ENCODE measurements at regions not wholly inside any gene's neighbourhood (a gene's known extent, or its start where the extent isn't known, plus 50 kb on each side); places are given as distances from the start of the nearest gene placed in this dataset.
A peak's percentile ranks its signal among the peaks of the same experiment; 100 is the strongest.

DNA sequence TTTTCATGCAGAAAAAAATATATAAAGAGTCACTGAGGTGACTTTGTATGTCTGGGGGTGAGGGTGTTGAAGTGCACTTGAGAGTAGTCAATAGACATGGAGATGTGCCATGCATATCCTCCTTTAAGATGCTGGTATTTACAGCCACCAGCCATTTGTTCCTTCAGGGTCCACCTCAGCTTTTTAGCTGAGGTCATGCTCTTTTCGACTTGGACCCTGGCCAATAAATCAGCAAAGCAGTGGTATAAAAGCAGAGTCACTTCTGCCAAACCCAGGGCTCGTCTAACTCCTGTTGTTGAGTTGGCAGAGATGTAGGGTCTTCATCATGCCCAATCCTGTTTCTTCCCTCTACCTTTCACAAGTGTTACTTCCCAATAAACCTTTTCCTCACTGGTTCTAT lies 75.1 kb upstream of the OSTN start:
- Histone ChIP-seq H3K27me3 (ENCODE audit: insufficient read depth, low read length) (no peaks in the 10 kb centered on the region), H2AFZ (ENCODE audit: low read length, unreplicated experiment) (no peak overlapping the region), H3K27ac (ENCODE audit: low read depth, low read length) (no peak overlapping the region), H3K36me3 (ENCODE audit: insufficient read depth, low read length) (no peaks in the 10 kb centered on the region), H3K4me3 (ENCODE audit: low read depth, low read length) (no peak overlapping the region), H3K4me1 (ENCODE audit: control insufficient read depth, insufficient read depth, low read length, unreplicated experiment) (no peaks in the 10 kb centered on the region), H3K79me2 (ENCODE audit: control insufficient read depth, insufficient read depth, low read length, unreplicated experiment) (no peaks in the 10 kb centered on the region)

DNA sequence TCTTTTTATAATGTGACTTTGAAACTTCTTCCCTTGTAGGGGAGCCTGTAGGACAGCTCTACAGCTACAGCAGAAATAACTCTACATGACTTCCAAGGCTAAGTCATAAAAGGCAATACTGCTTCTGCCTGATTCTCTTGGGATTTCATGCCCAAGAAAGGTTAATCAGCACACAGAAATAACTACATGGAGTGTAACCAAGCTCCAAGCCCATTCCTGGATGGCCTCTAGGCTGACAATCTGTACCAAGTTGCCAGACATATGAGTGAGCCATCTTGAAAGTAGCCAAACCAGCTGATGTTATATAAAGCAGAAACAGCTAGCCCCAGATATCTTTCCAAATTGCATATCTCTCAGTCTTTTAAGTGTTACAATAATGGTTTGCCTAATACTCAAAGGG lies 75.8 kb upstream of the OSTN start:
- Histone ChIP-seq H3K36me3 (ENCODE audit: insufficient read depth, low read length) (no peaks in the 10 kb centered on the region), H3K4me1 (ENCODE audit: control insufficient read depth, insufficient read depth, low read length, unreplicated experiment) (no peaks in the 10 kb centered on the region), H2AFZ (ENCODE audit: low read length, unreplicated experiment) (no peak overlapping the region), H3K4me3 (ENCODE audit: low read depth, low read length) (no peak overlapping the region), H3K79me2 (ENCODE audit: control insufficient read depth, insufficient read depth, low read length, unreplicated experiment) (no peaks in the 10 kb centered on the region), H3K27ac (ENCODE audit: low read depth, low read length) (no peak overlapping the region), H3K27me3 (ENCODE audit: insufficient read depth, low read length) (no peaks in the 10 kb centered on the region)

DNA sequence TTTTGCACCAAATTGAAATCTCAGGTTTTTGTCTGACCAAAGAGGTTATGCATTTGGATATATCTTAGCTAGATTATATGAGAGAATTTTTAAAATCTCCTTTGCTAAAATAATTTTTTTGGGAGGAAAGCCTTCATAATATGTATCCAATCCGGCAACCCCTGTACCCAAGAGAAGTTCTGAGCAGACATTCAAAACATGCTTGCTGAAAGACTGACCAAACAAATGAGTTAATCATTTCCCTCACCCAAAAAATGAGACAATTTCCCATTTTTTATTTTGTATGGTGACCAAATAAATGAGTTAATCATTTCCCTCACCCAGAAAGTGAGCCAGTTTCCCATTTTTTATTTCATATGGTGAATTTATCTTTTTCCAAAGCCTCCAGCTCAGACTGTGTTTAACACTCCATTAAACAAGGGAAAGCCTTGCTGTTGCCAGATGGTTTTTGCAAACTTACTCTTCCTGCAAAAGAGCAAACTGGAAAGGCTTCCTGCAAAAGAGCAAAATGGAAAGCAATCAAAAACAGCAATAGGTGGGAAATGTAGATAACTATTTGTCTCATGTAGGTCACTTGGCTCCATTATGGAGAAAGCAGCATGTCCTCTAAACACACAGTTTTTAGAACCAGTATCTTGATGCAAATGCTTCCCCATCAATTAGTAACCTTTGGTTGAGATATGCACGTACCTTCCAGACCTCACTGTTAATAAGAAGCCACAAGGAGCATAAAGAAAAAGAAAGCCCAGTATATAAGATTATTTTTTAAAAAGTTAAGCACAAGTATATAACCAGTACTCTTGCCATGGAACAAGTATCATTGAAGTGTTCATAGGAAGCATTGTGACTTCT lies 78.4 kb upstream of the OSTN start:
- H3K36me3 ChIP-seq (ENCODE audit: insufficient read depth, low read length) = no peaks in the 10 kb centered on the region
- H3K4me3 ChIP-seq (ENCODE audit: low read depth, low read length) = no peak overlapping the region
- H3K79me2 ChIP-seq (ENCODE audit: control insufficient read depth, insufficient read depth, low read length, unreplicated experiment) = no peaks in the 10 kb centered on the region
- H3K4me1 ChIP-seq (ENCODE audit: control insufficient read depth, insufficient read depth, low read length, unreplicated experiment) = no peaks in the 10 kb centered on the region
- no peak overlapping the region for H2AFZ ChIP-seq (ENCODE audit: low read length, unreplicated experiment)
- no peak overlapping the region for H3K27ac ChIP-seq (ENCODE audit: low read depth, low read length)
- no peaks in the 10 kb centered on the region for H3K27me3 ChIP-seq (ENCODE audit: insufficient read depth, low read length)

DNA sequence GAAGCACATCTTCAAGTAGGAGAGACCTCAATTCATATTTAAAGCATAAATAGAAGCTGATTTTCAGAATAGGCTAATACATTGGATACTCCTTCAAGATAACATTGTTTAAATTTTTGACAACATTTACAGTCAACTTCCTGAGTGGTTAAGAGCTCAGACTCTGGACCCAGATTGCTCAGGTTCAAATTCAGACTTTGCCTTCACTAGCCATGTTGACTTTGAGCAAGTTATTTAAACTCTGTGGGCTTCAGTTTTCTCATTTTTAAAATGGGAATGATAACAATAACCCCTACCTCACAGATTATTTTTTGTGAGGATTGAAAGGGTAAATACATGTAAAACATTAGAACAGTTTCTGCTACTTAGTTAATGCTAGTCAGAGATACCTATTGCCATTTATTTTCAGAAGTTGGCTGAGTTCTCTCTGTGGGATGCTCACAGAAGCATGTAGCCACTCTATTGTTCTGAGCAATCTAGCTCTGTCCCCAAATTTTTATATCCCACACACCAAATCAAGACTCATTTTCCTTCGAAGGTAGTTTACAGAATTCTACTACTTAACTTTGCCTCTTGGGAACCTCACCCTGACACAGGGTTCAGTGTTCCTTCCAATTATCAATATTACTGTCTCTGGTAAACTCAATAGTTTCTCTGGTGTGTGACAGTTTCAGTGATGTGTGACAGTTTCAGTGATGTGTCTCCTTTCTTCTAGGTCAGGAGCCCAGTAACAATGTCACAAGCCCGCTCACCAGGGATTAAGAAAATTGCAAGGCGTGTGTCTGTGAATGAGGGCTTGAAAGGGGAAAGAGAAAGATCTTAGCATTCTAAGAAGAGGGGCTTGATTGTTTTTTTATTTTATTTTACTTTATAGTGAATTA lies 79.4 kb upstream of the OSTN start:
- Histone ChIP-seq H3K79me2 (ENCODE audit: control insufficient read depth, insufficient read depth, low read length, unreplicated experiment) (no peaks in the 10 kb centered on the region), H3K27ac (ENCODE audit: low read depth, low read length) (no peak overlapping the region), H3K36me3 (ENCODE audit: insufficient read depth, low read length) (no peaks in the 10 kb centered on the region), H2AFZ (ENCODE audit: low read length, unreplicated experiment) (no peak overlapping the region), H3K27me3 (ENCODE audit: insufficient read depth, low read length) (no peaks in the 10 kb centered on the region), H3K4me1 (ENCODE audit: control insufficient read depth, insufficient read depth, low read length, unreplicated experiment) (no peaks in the 10 kb centered on the region), H3K4me3 (ENCODE audit: low read depth, low read length) (no peak overlapping the region)

DNA sequence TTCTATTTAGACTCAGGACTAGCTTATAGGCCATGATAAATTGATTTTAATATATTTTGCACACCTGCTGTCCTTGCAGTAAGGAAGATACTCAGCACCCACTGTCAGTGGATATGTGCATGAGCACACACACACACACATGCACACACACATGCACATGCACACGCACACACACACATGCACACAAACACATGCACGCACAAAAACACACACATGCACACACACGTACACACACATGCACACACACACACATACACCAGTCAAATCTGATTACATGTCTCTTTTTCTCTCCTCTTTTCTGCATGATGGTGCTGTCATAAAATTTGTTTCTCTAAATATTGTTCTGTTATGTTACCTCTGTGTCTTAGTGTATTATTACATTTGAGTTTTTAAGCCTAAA lies 87.3 kb upstream of the OSTN start:
- Histone ChIP-seq H2AFZ (ENCODE audit: low read length, unreplicated experiment) (no peak overlapping the region), H3K4me1 (ENCODE audit: control insufficient read depth, insufficient read depth, low read length, unreplicated experiment) (no peaks in the 10 kb centered on the region), H3K4me3 (ENCODE audit: low read depth, low read length) (no peak overlapping the region), H3K27ac (ENCODE audit: low read depth, low read length) (no peak overlapping the region), H3K79me2 (ENCODE audit: control insufficient read depth, insufficient read depth, low read length, unreplicated experiment) (no peaks in the 10 kb centered on the region), H3K36me3 (ENCODE audit: insufficient read depth, low read length) (no peaks in the 10 kb centered on the region), H3K27me3 (ENCODE audit: insufficient read depth, low read length) (no peaks in the 10 kb centered on the region)

DNA sequence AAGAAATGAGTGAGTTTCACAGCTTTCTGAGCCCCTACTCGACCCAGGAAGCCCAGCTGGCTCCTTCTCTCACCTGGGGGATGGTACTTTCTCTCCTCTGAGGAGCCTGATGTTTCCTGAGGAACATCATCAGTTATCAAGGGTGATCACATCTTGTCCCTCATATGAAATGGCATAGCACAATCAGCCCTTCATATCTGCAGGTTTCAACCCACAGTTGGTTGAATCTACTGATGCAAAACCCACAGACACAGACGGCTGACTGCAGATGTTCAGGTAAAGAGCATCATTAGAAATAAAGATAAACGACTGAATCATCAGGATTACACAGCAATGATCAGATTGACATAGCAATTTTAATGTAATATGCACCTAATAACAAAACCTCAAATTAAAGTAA lies 93.6 kb upstream of the OSTN start:
- Histone ChIP-seq H3K4me3 (ENCODE audit: low read depth, low read length) (no peak overlapping the region), H3K36me3 (ENCODE audit: insufficient read depth, low read length) (no peaks in the 10 kb centered on the region), H2AFZ (ENCODE audit: low read length, unreplicated experiment) (no peak overlapping the region), H3K79me2 (ENCODE audit: control insufficient read depth, insufficient read depth, low read length, unreplicated experiment) (no peaks in the 10 kb centered on the region), H3K27me3 (ENCODE audit: insufficient read depth, low read length) (no peaks in the 10 kb centered on the region), H3K27ac (ENCODE audit: low read depth, low read length) (no peak overlapping the region), H3K4me1 (ENCODE audit: control insufficient read depth, insufficient read depth, low read length, unreplicated experiment) (no peaks in the 10 kb centered on the region)

DNA sequence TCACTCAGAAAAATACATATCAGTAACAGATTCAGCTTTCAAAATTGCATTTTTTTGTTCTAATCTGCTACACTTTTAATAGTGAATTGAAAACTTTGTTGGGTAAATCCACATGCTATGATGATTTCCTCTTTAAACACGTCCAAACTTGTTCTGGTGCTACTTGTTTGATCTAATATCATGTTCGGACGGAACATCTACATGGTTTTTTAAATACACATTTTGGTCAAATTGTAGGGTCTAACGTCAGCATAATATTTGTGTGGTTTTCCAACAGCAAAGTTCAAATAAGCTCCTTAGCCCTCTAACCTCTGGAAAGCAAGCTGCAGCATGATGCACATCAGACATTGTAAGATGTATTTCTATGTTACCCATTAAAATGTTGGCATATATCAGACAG lies 98.5 kb upstream of the OSTN start:
- no peaks in the 10 kb centered on the region for H3K36me3 ChIP-seq (ENCODE audit: insufficient read depth, low read length)
- no peaks in the 10 kb centered on the region for H3K27me3 ChIP-seq (ENCODE audit: insufficient read depth, low read length)
- no peak overlapping the region for H3K4me3 ChIP-seq (ENCODE audit: low read depth, low read length)
- H3K27ac ChIP-seq (ENCODE audit: low read depth, low read length) = no peak overlapping the region
- H3K4me1 ChIP-seq (ENCODE audit: control insufficient read depth, insufficient read depth, low read length, unreplicated experiment) = no peaks in the 10 kb centered on the region
- no peaks in the 10 kb centered on the region for H3K79me2 ChIP-seq (ENCODE audit: control insufficient read depth, insufficient read depth, low read length, unreplicated experiment)
- H2AFZ ChIP-seq (ENCODE audit: low read length, unreplicated experiment) = no peak overlapping the region

DNA sequence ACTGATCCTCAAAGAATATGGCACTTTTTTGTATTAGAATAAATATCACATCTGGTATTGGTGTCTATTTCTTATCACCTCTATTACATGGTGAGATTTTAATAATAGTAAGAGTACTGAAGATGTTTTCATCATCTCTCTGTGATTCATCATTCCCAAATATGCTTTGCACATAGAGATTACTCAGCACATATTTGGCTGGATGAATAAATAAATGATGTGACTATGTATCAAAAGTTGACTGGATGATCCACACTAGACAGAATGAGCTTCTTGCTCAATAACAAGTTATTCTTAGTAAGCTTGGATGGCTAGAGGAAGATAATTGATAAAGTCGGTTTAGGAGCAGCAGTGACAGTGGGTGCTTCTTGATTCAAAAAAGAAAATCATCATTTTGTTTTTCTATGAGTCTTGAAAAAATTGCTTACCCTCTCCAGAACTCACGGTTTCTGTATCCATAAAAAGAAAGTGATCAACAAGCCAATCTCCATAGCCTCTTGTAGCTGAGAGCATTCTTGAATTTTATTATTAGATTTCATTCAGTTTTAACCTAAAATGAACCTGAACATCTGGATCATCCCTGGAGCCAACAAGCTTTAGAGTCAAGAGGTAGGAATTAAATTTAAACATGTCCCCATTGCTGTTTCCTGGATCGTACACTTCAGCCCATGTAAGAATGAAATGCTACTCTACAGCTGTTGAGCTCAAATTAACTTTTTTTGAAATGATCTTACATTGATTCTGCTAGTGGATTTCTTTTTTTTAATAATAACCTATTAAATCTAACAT lies 104.8 kb upstream of the OSTN start:
- Histone ChIP-seq H3K4me3 (ENCODE audit: low read depth, low read length) (peak overlapping the region; percentile 46), H3K27ac (ENCODE audit: low read depth, low read length) (peak overlapping the region; percentile 57), H3K27me3 (ENCODE audit: insufficient read depth, low read length) (no peaks in the 10 kb centered on the region), H3K4me1 (ENCODE audit: control insufficient read depth, insufficient read depth, low read length, unreplicated experiment) (peaks cover 9% of the 10 kb centered on the region), H3K79me2 (ENCODE audit: control insufficient read depth, insufficient read depth, low read length, unreplicated experiment) (no peaks in the 10 kb centered on the region), H3K36me3 (ENCODE audit: insufficient read depth, low read length) (no peaks in the 10 kb centered on the region), H2AFZ (ENCODE audit: low read length, unreplicated experiment) (peak overlapping the region; percentile 9)

DNA sequence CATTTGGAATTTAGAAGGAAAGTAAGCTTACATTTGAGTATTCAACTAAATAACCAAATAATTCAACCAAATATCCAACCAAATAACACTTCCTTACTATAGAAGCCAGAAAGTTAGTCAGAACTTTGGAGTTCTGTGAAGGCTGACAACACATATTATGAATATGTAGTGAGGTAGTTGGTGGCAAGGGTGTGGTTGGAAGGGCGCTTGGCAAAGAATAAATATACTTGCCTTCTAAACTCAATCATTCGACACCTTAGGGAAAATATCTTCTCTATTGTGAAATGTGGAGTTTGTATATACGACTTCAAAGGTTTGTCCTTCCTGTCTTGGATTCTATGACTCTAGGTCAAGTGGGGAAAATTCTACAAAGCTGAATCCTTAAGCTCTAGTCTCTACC lies 111.7 kb upstream of the OSTN start:
- Histone ChIP-seq H3K79me2 (ENCODE audit: control insufficient read depth, insufficient read depth, low read length, unreplicated experiment) (no peaks in the 10 kb centered on the region), H3K27me3 (ENCODE audit: insufficient read depth, low read length) (no peaks in the 10 kb centered on the region), H3K36me3 (ENCODE audit: insufficient read depth, low read length) (no peaks in the 10 kb centered on the region), H2AFZ (ENCODE audit: low read length, unreplicated experiment) (no peak overlapping the region), H3K4me1 (ENCODE audit: control insufficient read depth, insufficient read depth, low read length, unreplicated experiment) (no peaks in the 10 kb centered on the region), H3K27ac (ENCODE audit: low read depth, low read length) (no peak overlapping the region), H3K4me3 (ENCODE audit: low read depth, low read length) (no peak overlapping the region)

DNA sequence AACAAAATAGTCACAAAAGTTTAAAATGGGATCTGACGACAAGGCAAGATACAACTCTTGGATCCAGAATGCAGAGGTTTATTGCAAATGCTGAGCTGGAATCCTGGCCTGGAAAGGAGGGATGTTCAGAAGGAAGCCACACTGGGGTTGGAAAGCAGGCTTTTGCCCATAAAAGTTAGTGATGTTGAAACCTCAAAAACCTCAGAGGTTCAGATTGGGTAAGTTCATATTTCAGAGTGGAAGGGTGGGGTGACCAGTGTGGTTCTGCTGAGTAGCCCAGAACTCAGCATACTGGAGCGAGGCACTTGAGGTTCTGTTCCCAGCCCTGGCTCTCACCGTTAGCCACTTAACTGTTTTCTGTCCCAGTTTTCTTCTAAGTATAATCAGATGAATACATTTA lies 114.0 kb upstream of the OSTN start:
- H3K27ac ChIP-seq (ENCODE audit: low read depth, low read length) = no peak overlapping the region
- H3K4me3 ChIP-seq (ENCODE audit: low read depth, low read length) = no peak overlapping the region
- H2AFZ ChIP-seq (ENCODE audit: low read length, unreplicated experiment) = peak overlapping the region; percentile 10
- no peaks in the 10 kb centered on the region for H3K27me3 ChIP-seq (ENCODE audit: insufficient read depth, low read length)
- H3K36me3 ChIP-seq (ENCODE audit: insufficient read depth, low read length) = no peaks in the 10 kb centered on the region
- no peaks in the 10 kb centered on the region for H3K79me2 ChIP-seq (ENCODE audit: control insufficient read depth, insufficient read depth, low read length, unreplicated experiment)
- H3K4me1 ChIP-seq (ENCODE audit: control insufficient read depth, insufficient read depth, low read length, unreplicated experiment) = no peaks in the 10 kb centered on the region
